Gastrocnemius medialis (tissue), 4 donors: ENCODE measurements at regions not wholly inside any gene's neighbourhood (a gene's known extent, or its start where the extent isn't known, plus 50 kb on each side); places are given as distances from the start of the nearest gene placed in this dataset.

Source experiments
- CTCF ChIP-seq, 5 experiments: fragments of 450-650 bp in 3 of 5; fragments of 200-600 bp in 2 of 5; sonication (generic) in 2 of 5; IDR thresholded peaks in 4 of 5; conservative IDR thresholded peaks in 1 of 5; 1 replicate in 4 of 5; 2 replicates in 1 of 5; pipeline ENCODE4 v1.5.1; 2016 to 2019; ENCODE audit warnings: antibody characterized with exemption in 5 of 5, mild to moderate bottlenecking in 3 of 5, moderate library complexity in 3 of 5
- POLR2A ChIP-seq, 2 donors: fragments of 450-650 bp; IDR thresholded peaks; one replicate each; pipeline ENCODE4 v1.6.1; 2017; ENCODE audit warnings: antibody characterized with exemption in 2 of 2, mild to moderate bottlenecking in 2 of 2, moderate library complexity in 2 of 2

GRCh38 chr5:87137283-87137682, 130.4 kb upstream of the RASA1 start:
- TF ChIP-seq CTCF (IDR thresholded peaks at IDR 0.05 in 4 of 5, conservative IDR thresholded peaks at IDR 0.05 in 1 of 5) (no peak), POLR2A (IDR thresholded peaks at IDR 0.05) (no peak)
